SK-N-SH treated with all-trans-retinoic acid at 6 μM for 48 hours (cell line): ENCODE measurements at regions not wholly inside any gene's neighbourhood (a gene's known extent, or its start where the extent isn't known, plus 50 kb on each side); places are given as distances from the start of the nearest gene placed in this dataset.

Source experiments
- ARNTL ChIP-seq: fragments of 450-650 bp; formaldehyde crosslinking; IDR thresholded peaks from 2 replicates; pipeline ENCODE4 v1.5.0; 2020; ENCODE audit warnings: low read depth, mild to moderate bottlenecking, moderate library complexity, borderline replicate concordance
- CREB5 ChIP-seq: fragments of 250-450 bp; sonication (Bioruptor Pico); IDR thresholded peaks from 2 replicates; pipeline ENCODE4 v1.5.1; 2020; ENCODE audit warnings: low read depth, mild to moderate bottlenecking, moderate library complexity
- CSDC2 ChIP-seq: fragments of 250-450 bp; sonication (Bioruptor Pico); IDR thresholded peaks from 2 replicates; pipeline ENCODE4 v1.5.0; 2020; ENCODE audit warnings: mild to moderate bottlenecking, moderate library complexity
- ISL1 ChIP-seq: fragments of 250-450 bp; sonication (Bioruptor Pico); IDR thresholded peaks from 2 replicates; pipeline ENCODE4 v2.1.2; 2022; ENCODE audit warnings: mild to moderate bottlenecking, moderate library complexity
- PATZ1 ChIP-seq: fragments of 250-450 bp; sonication (Bioruptor Pico); IDR thresholded peaks from 2 replicates; pipeline ENCODE4 v1.8.0; 2020; ENCODE audit warnings: mild to moderate bottlenecking, moderate library complexity, borderline replicate concordance
- POU6F1 ChIP-seq: fragments of 250-450 bp; sonication (Bioruptor Pico); IDR thresholded peaks from 2 replicates; pipeline ENCODE4 v1.8.0; 2021; ENCODE audit warnings: low read depth, mild to moderate bottlenecking, moderate library complexity, borderline replicate concordance
- RARB ChIP-seq: fragments of 250-450 bp; sonication (Bioruptor Pico); IDR thresholded peaks from 2 replicates; pipeline ENCODE4 v1.8.0; 2021; ENCODE audit warnings: mild to moderate bottlenecking, moderate library complexity
- SNAI2 ChIP-seq: fragments of 250-450 bp; sonication (Bioruptor Pico); IDR thresholded peaks from 2 replicates; pipeline ENCODE4 v1.5.0; 2020; ENCODE audit warnings: mild to moderate bottlenecking, moderate library complexity
- TCF4 ChIP-seq: fragments of 250-450 bp; sonication (Bioruptor Pico); IDR thresholded peaks from 2 replicates; pipeline ENCODE4 v1.8.0; 2021; ENCODE audit warnings: mild to moderate bottlenecking, moderate library complexity, borderline replicate concordance
- TSHZ2 ChIP-seq: fragments of 250-450 bp; sonication (Bioruptor Pico); IDR thresholded peaks from 2 replicates; pipeline ENCODE4 v1.5.0; 2020; ENCODE audit warnings: mild to moderate bottlenecking, moderate library complexity
- ZFP3 ChIP-seq: fragments of 250-450 bp; sonication (Bioruptor Pico); IDR thresholded peaks from 2 replicates; pipeline ENCODE4 v1.5.0; 2020; ENCODE audit warnings: mild to moderate bottlenecking, moderate library complexity
- ZFP30 ChIP-seq: fragments of 450-650 bp; formaldehyde crosslinking; IDR thresholded peaks from 2 replicates; pipeline ENCODE4 v1.5.0; 2022; ENCODE audit warnings: mild to moderate bottlenecking, moderate library complexity
- ZNF70 ChIP-seq: fragments of 450-650 bp; formaldehyde crosslinking; IDR thresholded peaks from 2 replicates; pipeline ENCODE4 v1.5.0; 2020; ENCODE audit warnings: mild to moderate bottlenecking, moderate library complexity

- TF ChIP-seq CREB5 (CRISPR knock-in tag) = no peak
- TF ChIP-seq POU6F1 (CRISPR knock-in tag) = no peak
- TF ChIP-seq ZNF70 (CRISPR knock-in tag) = no peak
- no peak for TF ChIP-seq SNAI2 (CRISPR knock-in tag)
- no peak for TF ChIP-seq CSDC2 (CRISPR knock-in tag)
- TF ChIP-seq ISL1 = no peak; the same call in 1 of the 2 replicates
- no peak for TF ChIP-seq ARNTL (CRISPR knock-in tag)
- no peak for TF ChIP-seq ZFP30 (CRISPR knock-in tag)
- TF ChIP-seq TCF4 (CRISPR knock-in tag) = peak; percentile 37; the same call in 1 of the 2 replicates
- TF ChIP-seq RARB (CRISPR knock-in tag) = no peak
- TF ChIP-seq PATZ1 (CRISPR knock-in tag) = no peak
- TF ChIP-seq ZFP3 (CRISPR knock-in tag) = no peak
- TF ChIP-seq TSHZ2 (CRISPR knock-in tag) = no peak
These were observed 1102.8 kb downstream of the FSTL5 start for GRCh38 chr4:161061046-161061445.
